GF-D8 (cell line): ENCODE measurements at regions not wholly inside any gene's neighbourhood (a gene's known extent, or its start where the extent isn't known, plus 50 kb on each side); places are given as distances from the start of the nearest gene placed in this dataset.

ENCODE experiments used
- DNase-seq: peaks from one replicate; lab custom pipeline; 2025; lab: John Stamatoyannopoulos, UW

- no peak for DNase-seq
Measured at GRCh38 chr13:106129993-106130392, 405.5 kb downstream of the EFNB2 start.

DNA sequence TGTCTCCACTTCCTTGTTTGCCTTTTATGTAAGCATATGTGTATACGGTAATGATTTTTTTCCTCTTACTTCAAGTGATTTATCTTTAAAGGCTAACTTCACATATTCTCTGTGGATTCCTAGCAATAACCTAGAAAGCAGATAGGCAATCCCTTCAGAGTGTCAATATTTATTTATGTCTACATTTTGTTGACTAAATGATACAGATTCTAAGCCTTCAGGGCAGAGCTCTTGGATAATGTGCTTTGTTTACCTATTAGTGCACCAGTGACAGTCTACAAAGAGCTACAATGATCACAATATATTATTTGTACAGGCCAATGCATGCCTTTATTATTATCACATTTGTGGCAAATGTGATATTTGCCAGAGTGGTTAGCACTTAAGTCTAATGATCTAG lies 406.2 kb downstream of the EFNB2 start:
- no peak for DNase-seq

DNA sequence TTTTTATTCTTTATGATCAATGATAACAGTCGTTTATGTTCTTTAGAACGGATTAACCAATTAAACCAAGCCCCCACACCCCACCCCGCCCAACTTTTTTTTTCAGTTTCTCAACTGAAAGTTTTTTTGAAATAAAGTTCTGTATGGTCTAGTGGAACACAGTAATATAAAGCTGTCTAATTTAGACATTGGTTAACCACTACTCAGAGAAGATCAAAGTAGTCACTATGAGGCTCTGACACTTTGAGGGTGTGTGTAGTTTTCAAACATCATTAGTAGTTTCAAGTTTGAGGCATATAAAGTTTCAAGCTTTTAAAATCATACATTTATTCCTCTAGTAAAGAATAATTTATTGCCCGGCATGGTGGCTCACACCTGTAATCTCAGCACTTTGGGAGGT lies 413.2 kb downstream of the EFNB2 start:
- no peak for DNase-seq

DNA sequence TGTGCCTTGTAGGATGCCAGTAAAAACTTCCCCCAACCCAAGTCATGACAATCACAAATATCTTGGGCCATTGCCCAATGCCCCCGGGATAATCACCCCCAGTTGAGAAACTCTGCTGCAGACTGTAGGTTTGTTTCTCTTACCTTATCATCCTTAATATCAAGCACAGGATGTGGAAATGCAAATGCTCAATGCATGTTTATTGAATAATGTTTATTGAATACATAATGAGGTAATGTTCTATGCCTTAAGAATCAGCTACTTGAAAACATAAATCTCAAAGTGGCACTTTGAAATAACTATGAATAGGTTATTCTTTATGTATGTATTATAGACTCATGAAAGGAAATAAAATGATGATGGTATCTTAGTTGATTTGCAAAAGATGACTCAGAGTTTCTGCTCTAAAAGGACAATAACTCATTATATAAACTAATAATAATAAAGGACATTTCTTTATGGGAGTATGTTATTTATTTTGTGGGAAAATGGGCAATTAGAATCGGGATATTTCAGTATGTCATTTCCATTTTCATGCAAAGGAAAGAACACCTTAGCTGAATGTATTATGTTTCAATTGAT lies 414.2 kb downstream of the EFNB2 start:
- DNase-seq, result no peak

GRCh38 chr13:106118996-106119395 lies 416.5 kb downstream of the EFNB2 start:
- no peak for DNase-seq

DNA sequence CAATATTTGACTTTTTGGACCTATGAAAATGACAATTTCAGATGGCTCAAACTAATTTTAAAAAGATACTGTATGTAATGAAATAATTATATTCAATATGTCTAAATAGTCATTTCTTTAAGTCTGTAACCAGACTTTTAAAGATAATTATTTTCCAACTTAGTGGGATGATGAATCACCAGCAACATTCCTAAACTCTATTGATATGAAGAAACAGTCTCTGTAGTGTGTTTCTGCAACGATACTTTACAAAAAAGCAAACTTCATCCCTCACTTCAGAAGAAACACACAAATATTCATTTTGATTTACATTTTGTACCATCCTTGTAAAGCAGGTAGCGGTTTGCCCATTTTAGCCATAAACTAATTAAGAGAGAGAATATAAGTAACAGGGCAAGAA lies 417.4 kb downstream of the EFNB2 start:
- DNase-seq, result no peak

DNA sequence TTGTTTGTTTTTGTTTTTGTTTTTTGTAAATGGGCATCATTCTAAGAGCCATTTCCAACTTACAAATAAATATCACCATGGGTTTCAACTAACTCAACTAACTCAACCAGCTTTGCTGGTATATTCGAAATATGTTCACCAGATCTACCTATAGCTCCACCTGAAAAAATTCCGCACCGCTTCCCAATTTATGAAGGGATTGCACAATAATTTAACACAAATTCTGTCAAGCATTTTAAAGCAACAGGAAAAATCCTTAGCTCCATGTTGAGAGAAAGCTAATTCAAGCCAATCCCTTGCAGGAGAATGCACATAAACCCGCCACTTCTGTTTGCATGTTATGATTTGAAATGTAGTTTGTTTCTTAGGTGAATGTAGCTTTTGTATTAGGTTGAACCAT lies 417.8 kb downstream of the EFNB2 start:
- no peak for DNase-seq

GRCh38 chr13:106117035-106117434 lies 418.4 kb downstream of the EFNB2 start:
- no peak for DNase-seq

- no peak for DNase-seq
Measured at GRCh38 chr13:106115081-106115480, 420.4 kb downstream of the EFNB2 start.

GRCh38 chr13:106113796-106114195 lies 421.7 kb downstream of the EFNB2 start:
- DNase-seq, result no peak

- DNase-seq, result no peak
Measured at GRCh38 chr13:106112191-106112590, 423.3 kb downstream of the EFNB2 start.

GRCh38 chr13:106110241-106110855 lies 425.1 kb downstream of the EFNB2 start:
- no peak for DNase-seq

DNA sequence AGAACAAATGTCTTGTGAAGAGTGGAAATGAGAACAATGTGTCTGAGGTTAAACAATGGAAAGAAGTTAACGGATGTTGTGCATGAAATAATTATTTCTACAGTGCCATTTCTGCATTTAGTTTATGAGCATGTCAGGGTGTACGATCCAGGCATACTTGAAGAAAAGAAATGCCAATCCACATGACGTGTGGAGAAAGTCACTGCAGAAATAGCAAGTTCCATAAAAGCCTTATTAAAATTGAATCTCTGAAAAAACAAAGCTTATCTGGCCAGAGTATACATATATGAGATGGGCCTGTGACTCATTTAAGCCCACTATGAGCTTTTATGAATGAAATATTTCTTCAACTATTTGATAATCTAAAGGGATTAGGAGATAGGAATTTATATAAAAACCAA lies 426.1 kb downstream of the EFNB2 start:
- no peak for DNase-seq

DNA sequence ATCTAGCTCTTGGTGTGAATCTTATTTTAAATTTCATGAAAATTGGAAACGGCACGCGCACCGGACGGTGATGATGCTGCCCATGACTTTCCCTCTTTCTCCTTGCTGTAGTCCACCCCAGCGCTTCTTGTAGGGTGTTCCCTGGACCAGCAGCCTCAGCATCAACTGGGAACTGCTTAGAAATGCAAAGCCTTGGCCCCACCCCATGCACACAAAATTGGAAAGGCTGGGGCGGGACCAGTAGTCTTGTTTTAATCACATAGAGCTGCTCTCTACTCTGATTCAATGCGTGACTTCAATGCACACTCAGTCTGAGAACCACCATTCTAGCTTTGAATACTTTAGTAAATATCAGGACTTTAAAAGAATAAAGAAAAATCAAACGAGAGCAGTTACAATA lies 427.1 kb downstream of the EFNB2 start:
- DNase-seq, result no peak

DNA sequence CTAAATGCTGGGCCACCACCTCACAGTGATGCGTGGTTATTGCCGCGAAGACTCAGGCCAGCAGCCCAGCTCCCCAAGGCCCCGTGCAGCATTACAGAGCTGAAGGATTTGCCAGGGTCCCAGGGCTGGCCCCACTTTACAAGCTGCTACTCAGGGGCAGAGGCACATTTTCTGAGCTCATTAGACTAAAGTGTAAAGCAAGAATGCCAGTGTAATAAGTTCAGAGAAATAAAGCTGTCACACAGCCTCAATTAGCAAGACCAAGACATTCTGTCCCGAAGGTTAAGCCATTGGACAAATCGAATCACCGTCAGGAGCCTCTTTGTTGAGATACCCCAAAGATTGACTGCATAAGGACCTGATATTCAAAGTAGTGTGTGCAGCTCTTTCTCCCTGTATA lies 428.4 kb downstream of the EFNB2 start:
- DNase-seq, result no peak

- no peak for DNase-seq
Measured at GRCh38 chr13:106105153-106105552, 430.3 kb downstream of the EFNB2 start.

- DNase-seq, result no peak
Measured at GRCh38 chr13:106104281-106104901, 431.1 kb downstream of the EFNB2 start.

DNA sequence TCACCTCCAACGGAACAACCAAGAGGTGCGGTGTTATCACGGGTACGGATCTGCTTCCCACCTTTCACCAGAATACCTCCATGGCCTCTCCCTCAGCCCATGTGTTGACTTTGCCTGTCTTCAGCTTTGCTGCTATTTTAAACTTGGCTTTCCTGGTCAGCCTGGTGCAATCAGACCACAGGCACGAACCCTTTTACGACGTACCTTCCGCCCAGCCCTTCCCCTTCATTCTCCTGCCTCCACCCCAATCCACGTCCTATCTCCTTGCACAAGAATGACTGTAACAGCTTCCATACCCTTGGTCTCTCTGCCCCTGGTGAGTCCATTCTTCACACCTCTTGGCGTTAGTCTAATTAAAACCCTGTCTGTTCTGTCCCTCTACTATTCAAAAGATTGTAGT lies 431.7 kb downstream of the EFNB2 start:
- no peak for DNase-seq

- no peak for DNase-seq
Measured at GRCh38 chr13:106102786-106103185, 432.7 kb downstream of the EFNB2 start.

- no peak for DNase-seq
Measured at GRCh38 chr13:106101201-106101600, 434.3 kb downstream of the EFNB2 start.

DNA sequence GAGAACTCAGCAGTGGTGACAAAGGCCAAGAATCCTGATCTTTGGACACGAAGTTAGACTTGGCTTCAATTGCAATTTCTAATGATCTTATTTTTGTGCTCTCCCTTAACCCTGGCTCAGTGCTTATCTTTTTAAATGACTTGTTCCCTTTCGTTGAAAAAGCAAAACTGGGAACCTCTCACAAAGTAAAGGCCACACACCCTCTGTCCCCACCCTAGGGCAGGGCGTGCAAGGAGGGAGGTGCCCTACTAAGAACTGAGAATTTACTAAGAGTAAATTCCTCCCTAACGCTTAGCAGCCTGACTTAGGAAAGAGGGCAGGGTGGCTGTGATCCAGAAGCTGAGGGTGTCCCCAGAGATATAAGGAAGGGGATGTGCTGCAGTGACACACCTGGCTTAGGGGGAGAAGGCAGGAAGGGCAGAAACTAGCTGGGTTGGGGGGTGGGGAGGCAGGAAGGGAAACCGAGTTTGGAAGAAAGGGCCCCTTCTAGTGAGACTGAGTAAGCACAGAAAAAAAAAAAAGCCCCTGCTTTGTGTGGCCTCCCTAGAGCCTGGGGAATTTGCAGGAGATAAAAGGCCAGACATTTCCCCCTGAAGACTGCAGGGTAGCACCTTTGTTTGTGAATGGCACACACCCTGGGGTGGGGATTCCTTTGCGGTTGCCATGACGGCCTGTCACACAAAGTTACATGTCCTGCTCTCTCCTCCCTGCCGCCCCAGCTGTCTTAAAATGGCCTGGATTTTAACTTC lies 435.1 kb downstream of the EFNB2 start:
- no peak for DNase-seq

DNA sequence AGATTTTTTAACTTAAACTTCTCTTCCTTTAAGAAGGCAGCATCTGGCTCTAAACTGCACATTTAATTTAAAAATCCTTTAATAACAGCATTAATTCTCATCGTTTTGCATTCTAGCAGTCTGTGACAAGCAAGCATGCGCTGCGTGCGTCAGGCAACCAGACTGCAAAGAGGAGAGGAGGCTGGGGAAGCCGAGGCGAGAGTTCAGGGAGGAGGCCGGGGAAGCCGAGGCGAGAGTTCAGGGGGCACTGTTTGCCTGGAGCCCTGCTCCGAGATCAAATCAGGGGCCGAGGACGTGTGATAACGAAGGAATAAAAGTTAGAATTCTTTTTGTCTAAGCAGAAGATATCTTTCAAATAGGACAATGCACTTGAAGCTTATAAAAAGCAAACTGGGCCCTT lies 435.7 kb downstream of the EFNB2 start:
- DNase-seq, result no peak

- no peak for DNase-seq
Measured at GRCh38 chr13:106098778-106099177, 436.7 kb downstream of the EFNB2 start.
